ENCODE measurements at regions not wholly inside any gene's neighbourhood (a gene's known extent, or its start where the extent isn't known, plus 50 kb on each side); places are given as distances from the start of the nearest gene placed in this dataset.
"Not testable (repeated sequence)": the region's sequence is repeated elsewhere in the genome, so short reads cannot be mapped to it uniquely, and the experiment has no call there.

DNA sequence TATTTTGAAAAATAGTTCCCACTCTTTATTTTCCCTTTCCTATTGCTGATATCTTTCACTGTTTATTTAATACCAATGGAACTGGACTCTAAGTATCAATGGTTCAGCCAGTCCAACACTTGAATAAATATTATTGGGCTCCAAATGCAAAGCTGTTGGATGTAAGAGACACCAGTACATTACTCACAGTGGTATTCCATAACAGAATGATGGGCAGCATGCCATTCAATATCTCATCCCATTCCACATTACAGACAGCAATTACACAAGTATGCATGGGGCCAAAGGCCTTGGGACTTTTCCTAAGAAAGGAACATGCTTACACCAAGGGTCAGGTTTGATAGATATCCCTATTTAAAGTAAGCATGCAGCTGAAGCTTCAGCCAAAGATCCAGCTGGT is 231.9 kb downstream of the RND3 start:
- H3K27ac ChIP-seq = no peak overlapping the region
- H3K9me3 ChIP-seq = no peaks in the 10 kb centered on the region
- no peak overlapping the region for H3K4me3 ChIP-seq
- H3K4me1 ChIP-seq (ENCODE audit: control insufficient read depth in 1 of 2, low read depth in 2 of 2) = peaks cover 7 to 25% of the 10 kb centered on the region in 2 donors
- H3K36me3 ChIP-seq = no peaks in the 10 kb centered on the region
- no peak for ATAC-seq (ENCODE audit: insufficient number of reproducible peaks, low FRiP score, low read depth)
- H3K27me3 ChIP-seq (replicated peaks; ENCODE audit: insufficient read depth) = no peaks in the 10 kb centered on the region
- TF ChIP-seq, protein P1, sequence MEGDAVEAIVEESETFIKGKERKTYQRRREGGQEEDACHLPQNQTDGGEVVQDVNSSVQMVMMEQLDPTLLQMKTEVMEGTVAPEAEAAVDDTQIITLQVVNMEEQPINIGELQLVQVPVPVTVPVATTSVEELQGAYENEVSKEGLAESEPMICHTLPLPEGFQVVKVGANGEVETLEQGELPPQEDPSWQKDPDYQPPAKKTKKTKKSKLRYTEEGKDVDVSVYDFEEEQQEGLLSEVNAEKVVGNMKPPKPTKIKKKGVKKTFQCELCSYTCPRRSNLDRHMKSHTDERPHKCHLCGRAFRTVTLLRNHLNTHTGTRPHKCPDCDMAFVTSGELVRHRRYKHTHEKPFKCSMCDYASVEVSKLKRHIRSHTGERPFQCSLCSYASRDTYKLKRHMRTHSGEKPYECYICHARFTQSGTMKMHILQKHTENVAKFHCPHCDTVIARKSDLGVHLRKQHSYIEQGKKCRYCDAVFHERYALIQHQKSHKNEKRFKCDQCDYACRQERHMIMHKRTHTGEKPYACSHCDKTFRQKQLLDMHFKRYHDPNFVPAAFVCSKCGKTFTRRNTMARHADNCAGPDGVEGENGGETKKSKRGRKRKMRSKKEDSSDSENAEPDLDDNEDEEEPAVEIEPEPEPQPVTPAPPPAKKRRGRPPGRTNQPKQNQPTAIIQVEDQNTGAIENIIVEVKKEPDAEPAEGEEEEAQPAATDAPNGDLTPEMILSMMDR (IDR thresholded peaks at IDR 0.05) = no peak
- DNase-seq (ENCODE audit: low spot score) = no peak

GRCh38 chr2:150249735-150250134 is 237.7 kb downstream of the RND3 start:
- H3K9me3 ChIP-seq; ATAC-seq (ENCODE audit: insufficient number of reproducible peaks, low FRiP score, low read depth); H3K27ac ChIP-seq; H3K4me3 ChIP-seq; DNase-seq (ENCODE audit: low spot score); H3K27me3 ChIP-seq (replicated peaks; ENCODE audit: insufficient read depth); H3K36me3 ChIP-seq: not testable (repeated sequence)
- peaks cover 7 to 14% of the 10 kb centered on the region in 2 donors for H3K4me1 ChIP-seq (ENCODE audit: control insufficient read depth in 1 of 2, low read depth in 2 of 2)

- Histone ChIP-seq H3K36me3 (no peaks in the 10 kb centered on the region), H3K4me1 (ENCODE audit: control insufficient read depth in 1 of 2, low read depth in 2 of 2) (peaks cover 0 to 2% of the 10 kb centered on the region in 2 donors), H3K9me3 (no peaks in the 10 kb centered on the region), H3K27me3 (replicated peaks; ENCODE audit: insufficient read depth) (no peaks in the 10 kb centered on the region), H3K4me3 (no peak overlapping the region), H3K27ac (no peak overlapping the region)
- TF ChIP-seq, protein P1 (IDR thresholded peaks at IDR 0.05) = no peak
- ATAC-seq (ENCODE audit: insufficient number of reproducible peaks, low FRiP score, low read depth) (no peak), DNase-seq (ENCODE audit: low spot score) (no peak)
Observed at GRCh38 chr2:150247481-150247880, 240.0 kb downstream of the RND3 start.

DNA sequence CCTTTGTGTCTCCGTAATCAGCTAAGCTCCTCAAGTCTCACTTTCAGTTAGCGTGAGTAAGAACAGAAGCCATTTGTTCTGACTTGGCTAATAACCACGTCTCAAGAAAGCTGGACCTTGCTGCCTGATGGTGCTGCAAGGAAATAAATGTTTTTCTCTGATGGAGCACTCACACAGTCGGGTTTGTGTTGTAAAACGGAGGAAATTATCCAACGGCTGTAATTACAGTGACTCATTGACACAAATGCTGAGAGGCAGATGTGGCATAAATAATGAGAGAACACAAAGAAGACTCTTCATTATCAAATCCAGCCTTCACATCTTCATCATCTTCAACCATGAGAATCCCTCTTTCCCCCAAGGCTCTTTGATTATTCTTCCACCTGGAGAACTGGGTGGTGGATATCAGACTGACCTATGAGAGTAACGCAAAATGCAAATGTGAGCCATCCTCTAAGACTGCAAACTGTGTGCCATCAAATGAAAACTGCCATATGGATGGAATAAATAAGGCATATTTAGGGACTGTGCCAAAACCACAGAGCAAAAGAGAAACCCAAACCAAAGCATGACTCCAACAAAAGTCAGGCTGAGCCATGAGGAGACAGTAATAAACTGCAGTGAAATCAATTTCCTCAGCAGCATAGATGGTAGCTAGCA is 252.6 kb downstream of the RND3 start:
- no peak for DNase-seq (ENCODE audit: low spot score)
- ATAC-seq (ENCODE audit: insufficient number of reproducible peaks, low FRiP score, low read depth) = no peak
- H3K27ac ChIP-seq = no peak overlapping the region
- TF ChIP-seq, protein P1 (IDR thresholded peaks at IDR 0.05) = no peak
- H3K4me3 ChIP-seq = no peak overlapping the region
- H3K27me3 ChIP-seq (replicated peaks; ENCODE audit: insufficient read depth) = no peaks in the 10 kb centered on the region
- H3K36me3 ChIP-seq = no peaks in the 10 kb centered on the region
- no peaks in the 10 kb centered on the region for H3K9me3 ChIP-seq
- H3K4me1 ChIP-seq (ENCODE audit: control insufficient read depth in 1 of 2, low read depth in 2 of 2) = no peaks in the 10 kb centered on the region

GRCh38 chr2:150232871-150233270 is 254.6 kb downstream of the RND3 start:
- H3K9me3 ChIP-seq = no peaks in the 10 kb centered on the region
- no peaks in the 10 kb centered on the region for H3K4me1 ChIP-seq (ENCODE audit: control insufficient read depth in 1 of 2, low read depth in 2 of 2)
- TF ChIP-seq, protein P1 (IDR thresholded peaks at IDR 0.05) = no peak
- no peaks in the 10 kb centered on the region for H3K36me3 ChIP-seq
- H3K27me3 ChIP-seq (replicated peaks; ENCODE audit: insufficient read depth) = no peaks in the 10 kb centered on the region
- H3K27ac ChIP-seq = no peak overlapping the region
- ATAC-seq (ENCODE audit: insufficient number of reproducible peaks, low FRiP score, low read depth) (no peak), DNase-seq (ENCODE audit: low spot score) (no peak)
- no peak overlapping the region for H3K4me3 ChIP-seq

- H3K9me3 ChIP-seq = no peaks in the 10 kb centered on the region
- ATAC-seq (ENCODE audit: insufficient number of reproducible peaks, low FRiP score, low read depth) (no peak), DNase-seq (ENCODE audit: low spot score) (no peak)
- H3K27ac ChIP-seq = no peak overlapping the region
- TF ChIP-seq, protein P1 (IDR thresholded peaks at IDR 0.05) = no peak
- no peaks in the 10 kb centered on the region for H3K4me1 ChIP-seq (ENCODE audit: control insufficient read depth in 1 of 2, low read depth in 2 of 2)
- H3K36me3 ChIP-seq = no peaks in the 10 kb centered on the region
- no peaks in the 10 kb centered on the region for H3K27me3 ChIP-seq (replicated peaks; ENCODE audit: insufficient read depth)
- no peak overlapping the region for H3K4me3 ChIP-seq
Observed at GRCh38 chr2:150232321-150232720, 255.1 kb downstream of the RND3 start.

Data from thoracic aorta (tissue), 2 donors.